Tibial nerve (tissue), 4 donors: ENCODE measurements at regions not wholly inside any gene's neighbourhood (a gene's known extent, or its start where the extent isn't known, plus 50 kb on each side); places are given as distances from the start of the nearest gene placed in this dataset.

Experiments used
- DNase-seq, 2 donors: peaks; one replicate each; pipeline ENCODE4 v3.0.0-alpha.2; 2019; ENCODE audit warnings: low spot score in 2 of 2
- H3K27ac ChIP-seq, 4 donors: fragments of 200-600 bp; sonication (generic) in 3 of 4; one replicate each; pipeline ENCODE4 v1.5.1; 2017 to 2019; ENCODE audit warnings: mild to moderate bottlenecking in 1 of 4
- H3K27me3 ChIP-seq, 2 donors: fragments of 200-600 bp; sonication (generic) in 1 of 2; one replicate each; pipeline versions ENCODE4 v1.5.1 to v1.6.0; 2017 to 2019
- H3K36me3 ChIP-seq, 3 donors: fragments of 200-600 bp; sonication (generic); one replicate each; pipeline ENCODE4 v1.5.1; 2018 to 2019
- H3K4me1 ChIP-seq, 4 donors: fragments of 200-600 bp; sonication (generic) in 3 of 4; one replicate each; pipeline ENCODE4 v1.5.1; 2017 to 2019
- H3K4me3 ChIP-seq, 4 donors: fragments of 200-600 bp; sonication (generic) in 3 of 4; one replicate each; pipeline ENCODE4 v1.5.1; 2017 to 2019; ENCODE audit warnings: mild to moderate bottlenecking in 1 of 4, moderate library complexity in 1 of 4
- H3K9me3 ChIP-seq, 4 donors: fragments of 200-600 bp; sonication (generic) in 3 of 4; one replicate each; pipeline ENCODE4 v1.5.1; 2017 to 2019
- EP300 ChIP-seq, 2 donors: sonication (generic); formaldehyde crosslinking; IDR thresholded peaks; one replicate each; pipeline ENCODE4 v1.6.1; 2017; ENCODE audit warnings: antibody characterized with exemption in 2 of 2, mild to moderate bottlenecking in 1 of 2
- POLR2A ChIP-seq, 2 donors: fragments of 450-650 bp; IDR thresholded peaks; one replicate each; pipeline ENCODE4 v1.6.1; 2017; ENCODE audit warnings: antibody characterized with exemption in 2 of 2, mild to moderate bottlenecking in 2 of 2, moderate library complexity in 2 of 2
- WGBS, 2 donors: methylation state at CpG; one replicate each; pipeline ENCODE4 v1.1.5; 2018; 5-methylcytosine and 5-hydroxymethylcytosine counted together
- TF ChIP-seq, protein P1 (sequence below), 5 experiments: fragments of 200-600 bp in 3 of 5; fragments of 450-650 bp in 2 of 5; sonication (generic) in 3 of 5; IDR thresholded peaks; one replicate each; pipeline ENCODE4 v1.5.1; 2016 to 2019; ENCODE audit warnings: antibody characterized with exemption in 5 of 5, mild to moderate bottlenecking in 3 of 5, moderate library complexity in 2 of 5

DNA sequence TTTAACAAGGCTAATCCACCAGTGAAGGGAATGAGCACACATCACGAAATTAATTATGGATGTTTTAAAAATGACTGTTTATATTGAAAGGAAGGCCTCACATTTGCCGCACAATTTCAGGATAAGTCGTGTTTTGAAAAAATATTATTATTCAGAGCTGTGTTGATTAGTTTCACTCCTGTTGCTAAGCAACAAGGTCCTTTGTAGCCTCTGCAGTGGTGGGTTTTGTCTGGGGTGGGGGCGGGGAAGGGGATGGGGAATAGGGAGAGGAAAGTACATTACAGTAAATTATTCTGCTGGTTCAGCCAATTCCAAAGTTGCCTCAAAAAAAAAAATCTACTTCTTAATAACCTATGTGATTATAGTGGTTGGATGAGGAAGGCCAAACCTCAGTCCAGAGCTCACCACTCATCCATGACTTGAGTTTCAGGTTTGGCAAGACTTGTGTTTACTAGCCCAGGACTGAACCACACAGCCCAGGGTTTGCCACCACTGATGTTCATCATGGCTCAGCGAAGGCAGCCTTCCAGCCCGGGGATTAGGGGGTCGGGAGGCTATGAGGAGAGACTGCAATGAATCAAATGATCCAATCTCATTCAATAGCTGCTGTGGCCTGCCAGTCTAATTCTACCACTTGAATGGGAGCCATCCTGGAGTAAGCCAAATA is 162.5 kb upstream of the ATP6AP2 start:
- no peak overlapping the region for H3K4me3 ChIP-seq
- TF ChIP-seq POLR2A (IDR thresholded peaks at IDR 0.05), result no peak
- TF ChIP-seq EP300 (IDR thresholded peaks at IDR 0.05), result no peak
- WGBS, 2 donors, result 52 to 69% methylated on average over 7 of the region's 7 CpGs
- no peak overlapping the region for H3K27ac ChIP-seq
- H3K27me3 ChIP-seq, result no peaks in the 10 kb centered on the region
- DNase-seq, result no peak
- H3K9me3 ChIP-seq, result no peaks in the 10 kb centered on the region
- H3K4me1 ChIP-seq, result no peaks in the 10 kb centered on the region
- no peaks in the 10 kb centered on the region for H3K36me3 ChIP-seq

- no peak for DNase-seq
- H3K4me3 ChIP-seq, result no peak overlapping the region
- no peak overlapping the region for H3K27ac ChIP-seq
- TF ChIP-seq EP300 (IDR thresholded peaks at IDR 0.05), result no peak
- TF ChIP-seq, protein P1, sequence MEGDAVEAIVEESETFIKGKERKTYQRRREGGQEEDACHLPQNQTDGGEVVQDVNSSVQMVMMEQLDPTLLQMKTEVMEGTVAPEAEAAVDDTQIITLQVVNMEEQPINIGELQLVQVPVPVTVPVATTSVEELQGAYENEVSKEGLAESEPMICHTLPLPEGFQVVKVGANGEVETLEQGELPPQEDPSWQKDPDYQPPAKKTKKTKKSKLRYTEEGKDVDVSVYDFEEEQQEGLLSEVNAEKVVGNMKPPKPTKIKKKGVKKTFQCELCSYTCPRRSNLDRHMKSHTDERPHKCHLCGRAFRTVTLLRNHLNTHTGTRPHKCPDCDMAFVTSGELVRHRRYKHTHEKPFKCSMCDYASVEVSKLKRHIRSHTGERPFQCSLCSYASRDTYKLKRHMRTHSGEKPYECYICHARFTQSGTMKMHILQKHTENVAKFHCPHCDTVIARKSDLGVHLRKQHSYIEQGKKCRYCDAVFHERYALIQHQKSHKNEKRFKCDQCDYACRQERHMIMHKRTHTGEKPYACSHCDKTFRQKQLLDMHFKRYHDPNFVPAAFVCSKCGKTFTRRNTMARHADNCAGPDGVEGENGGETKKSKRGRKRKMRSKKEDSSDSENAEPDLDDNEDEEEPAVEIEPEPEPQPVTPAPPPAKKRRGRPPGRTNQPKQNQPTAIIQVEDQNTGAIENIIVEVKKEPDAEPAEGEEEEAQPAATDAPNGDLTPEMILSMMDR (IDR thresholded peaks at IDR 0.05), result no peak
- TF ChIP-seq POLR2A (IDR thresholded peaks at IDR 0.05), result no peak
- H3K9me3 ChIP-seq, result no peaks in the 10 kb centered on the region
- H3K36me3 ChIP-seq, result no peaks in the 10 kb centered on the region
- no peaks in the 10 kb centered on the region for H3K4me1 ChIP-seq
- 81 to 90% methylated on average over 2 to 3 of the region's 4 CpGs for WGBS, 2 donors
- H3K27me3 ChIP-seq, result no peaks in the 10 kb centered on the region
These were observed 165.1 kb upstream of the ATP6AP2 start for GRCh38 chrX:40415675-40416074.

DNA sequence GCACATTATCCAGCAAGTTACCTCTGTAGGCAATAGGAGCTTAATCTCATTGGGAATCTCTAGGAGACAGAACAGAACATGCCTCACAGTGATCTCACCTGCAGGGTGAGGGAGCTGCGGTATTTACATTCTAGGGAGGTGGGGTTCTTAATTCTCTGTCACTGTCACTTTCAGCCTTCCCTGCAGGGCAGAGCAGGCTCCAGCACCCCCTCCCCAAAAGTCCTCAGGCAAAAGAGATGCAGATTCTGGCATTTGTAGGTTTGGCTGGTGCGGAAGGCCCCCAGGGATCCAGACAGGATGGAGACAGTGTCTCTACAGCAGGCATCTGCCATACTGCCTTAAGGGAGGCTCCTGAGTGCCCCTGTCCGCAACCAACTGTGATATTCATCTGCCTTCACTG is 166.4 kb upstream of the ATP6AP2 start:
- H3K4me3 ChIP-seq, result no peak overlapping the region
- H3K36me3 ChIP-seq, result no peaks in the 10 kb centered on the region
- DNase-seq, result no peak
- H3K27me3 ChIP-seq, result no peaks in the 10 kb centered on the region
- TF ChIP-seq EP300 (IDR thresholded peaks at IDR 0.05) (no peak), POLR2A (IDR thresholded peaks at IDR 0.05) (no peak)
- TF ChIP-seq, protein P1 (IDR thresholded peaks at IDR 0.05), result no peak
- no peaks in the 10 kb centered on the region for H3K4me1 ChIP-seq
- H3K9me3 ChIP-seq, result no peaks in the 10 kb centered on the region
- WGBS, 2 donors, result 75 to 92% methylated on average over 3 of the region's 3 CpGs
- H3K27ac ChIP-seq, result no peak overlapping the region

- H3K36me3 ChIP-seq, result no peaks in the 10 kb centered on the region
- no peak for DNase-seq
- H3K4me1 ChIP-seq, result no peaks in the 10 kb centered on the region
- H3K27ac ChIP-seq, result no peak overlapping the region
- TF ChIP-seq POLR2A (IDR thresholded peaks at IDR 0.05), result no peak
- no peak for TF ChIP-seq EP300 (IDR thresholded peaks at IDR 0.05)
- TF ChIP-seq, protein P1 (IDR thresholded peaks at IDR 0.05), result no peak
- H3K27me3 ChIP-seq, result no peaks in the 10 kb centered on the region
- no peak overlapping the region for H3K4me3 ChIP-seq
- WGBS, 2 donors, result 71 to 86% methylated on average over 8 of the region's 8 CpGs
- no peaks in the 10 kb centered on the region for H3K9me3 ChIP-seq
These were observed 169.2 kb upstream of the ATP6AP2 start for GRCh38 chrX:40411340-40412111.

DNA sequence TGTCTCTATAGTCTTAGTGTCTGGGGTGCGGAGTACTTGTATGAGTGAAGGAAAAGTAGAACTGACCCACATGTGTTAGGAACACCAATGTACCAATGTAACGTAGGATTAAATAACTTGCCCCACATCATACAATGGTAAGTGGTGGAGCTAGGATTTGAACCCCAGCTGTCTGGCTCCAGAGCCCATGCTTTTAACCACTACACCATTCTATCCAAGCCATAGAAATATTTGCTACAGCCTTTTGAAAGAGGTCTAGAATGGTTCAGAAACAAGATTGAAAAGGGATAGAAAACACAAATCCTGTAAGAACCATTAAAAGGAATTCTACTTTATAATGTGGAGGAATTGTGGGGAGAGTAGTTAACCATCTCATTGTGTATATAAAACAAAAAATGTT is 169.9 kb upstream of the ATP6AP2 start:
- H3K4me3 ChIP-seq, result no peak overlapping the region
- no peak overlapping the region for H3K27ac ChIP-seq
- no peak for DNase-seq
- no peak for TF ChIP-seq EP300 (IDR thresholded peaks at IDR 0.05)
- TF ChIP-seq, protein P1 (IDR thresholded peaks at IDR 0.05), result no peak
- no peaks in the 10 kb centered on the region for H3K9me3 ChIP-seq
- 93 to 97% methylated on average over 2 of the region's 2 CpGs for WGBS, 2 donors
- no peaks in the 10 kb centered on the region for H3K27me3 ChIP-seq
- peaks cover 0 to 4% (median 0%) of the 10 kb centered on the region in 4 donors for H3K4me1 ChIP-seq
- H3K36me3 ChIP-seq, result no peaks in the 10 kb centered on the region
